ENCODE measurements at regions not wholly inside any gene's neighbourhood (a gene's known extent, or its start where the extent isn't known, plus 50 kb on each side); places are given as distances from the start of the nearest gene placed in this dataset.
A peak's percentile ranks its signal among the peaks of the same experiment; 100 is the strongest.

DNA sequence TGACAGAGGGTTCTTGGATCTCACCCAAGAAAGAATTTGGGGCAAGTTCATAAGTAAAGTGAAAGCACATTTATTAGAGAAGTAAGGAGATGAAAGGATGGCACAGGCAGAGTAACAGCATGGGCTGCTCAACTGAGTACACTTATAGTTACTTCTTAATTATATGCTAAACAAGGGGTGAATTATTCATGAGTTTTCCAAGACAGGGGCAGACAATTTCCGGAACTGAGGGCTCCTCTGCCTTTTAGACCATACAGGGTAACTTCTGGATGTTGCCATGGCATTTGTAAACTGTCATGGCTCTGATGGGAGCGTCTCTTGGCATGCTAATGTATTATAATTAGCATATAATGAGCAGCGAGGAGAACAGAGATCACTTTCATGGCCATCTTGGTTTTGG lies 221.2 kb upstream of the STT3B start:
- ChIA-PET POLR2A (ENCODE audit: unreplicated experiment) (no interaction called here), CTCF (no interaction called here)

DNA sequence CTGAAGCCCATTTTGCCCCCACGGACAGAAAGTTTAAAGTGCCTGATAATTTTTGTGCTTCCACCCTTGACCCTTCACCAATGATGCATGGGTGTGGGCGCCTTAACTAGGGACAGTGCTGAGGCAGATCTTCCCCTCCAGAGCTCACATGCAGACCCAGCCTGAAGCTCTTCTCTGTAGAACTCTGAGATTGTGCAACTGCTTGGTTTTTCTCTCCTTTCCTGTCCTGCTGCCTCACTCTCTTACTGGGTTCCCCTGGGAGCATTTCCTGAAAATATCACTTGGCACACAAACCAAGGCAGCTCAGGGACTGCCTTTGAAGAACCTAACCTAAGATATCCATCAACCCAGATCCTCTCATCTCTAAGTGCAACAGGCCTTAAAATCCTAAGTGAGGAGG lies 220.3 kb upstream of the STT3B start:
- Histone ChIP-seq H3K27ac (no peak overlapping the region), H2AFZ (no peak overlapping the region), H3F3A (ENCODE audit: insufficient read depth, low read depth) (no peaks in the 10 kb centered on the region), H3K27me3 (ENCODE audit: insufficient read depth, low read depth) (no peaks in the 10 kb centered on the region), H3K9me2 (ENCODE audit: insufficient read depth) (no peaks in the 10 kb centered on the region), H3K4me2 (peak overlapping the region; percentile 16; the same call in 1 of the 2 replicates), H3K36me3 (ENCODE audit: low read depth) (no peaks in the 10 kb centered on the region), H3K4me1 (replicated peaks; ENCODE audit: insufficient read depth) (peaks cover 16% of the 10 kb centered on the region), H3K79me2 (ENCODE audit: low read depth) (no peaks in the 10 kb centered on the region), H3K4me3 (no peak overlapping the region), H4K20me1 (ENCODE audit: insufficient read depth) (no peaks in the 10 kb centered on the region), H3K9me3 (ENCODE audit: insufficient read depth, low read depth) (no peaks in the 10 kb centered on the region)
- TF ChIP-seq, protein P1, sequence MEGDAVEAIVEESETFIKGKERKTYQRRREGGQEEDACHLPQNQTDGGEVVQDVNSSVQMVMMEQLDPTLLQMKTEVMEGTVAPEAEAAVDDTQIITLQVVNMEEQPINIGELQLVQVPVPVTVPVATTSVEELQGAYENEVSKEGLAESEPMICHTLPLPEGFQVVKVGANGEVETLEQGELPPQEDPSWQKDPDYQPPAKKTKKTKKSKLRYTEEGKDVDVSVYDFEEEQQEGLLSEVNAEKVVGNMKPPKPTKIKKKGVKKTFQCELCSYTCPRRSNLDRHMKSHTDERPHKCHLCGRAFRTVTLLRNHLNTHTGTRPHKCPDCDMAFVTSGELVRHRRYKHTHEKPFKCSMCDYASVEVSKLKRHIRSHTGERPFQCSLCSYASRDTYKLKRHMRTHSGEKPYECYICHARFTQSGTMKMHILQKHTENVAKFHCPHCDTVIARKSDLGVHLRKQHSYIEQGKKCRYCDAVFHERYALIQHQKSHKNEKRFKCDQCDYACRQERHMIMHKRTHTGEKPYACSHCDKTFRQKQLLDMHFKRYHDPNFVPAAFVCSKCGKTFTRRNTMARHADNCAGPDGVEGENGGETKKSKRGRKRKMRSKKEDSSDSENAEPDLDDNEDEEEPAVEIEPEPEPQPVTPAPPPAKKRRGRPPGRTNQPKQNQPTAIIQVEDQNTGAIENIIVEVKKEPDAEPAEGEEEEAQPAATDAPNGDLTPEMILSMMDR (conservative IDR thresholded peaks at IDR 0.05): no peak
- no peak for TF ChIP-seq EZH2 (IDR thresholded peaks at IDR 0.05; ENCODE audit: low read depth)
- no TSS peak for BruUV-seq (replicated peaks)
- DNase-seq: no peak
- POLR2A ChIA-PET (ENCODE audit: unreplicated experiment): no interaction called here
- intact Hi-C loops (cut with micrococcal nuclease; ENCODE audit: unreplicated experiment): loop anchor here (1.0 to 2.0 kb wide), 5 partner anchors 24 to 220 kb away; partner anchors contain the start of gene STT3B
- CTCF ChIA-PET: no interaction called here

More for the DNA sequence above, 221.2 kb upstream of the STT3B start:
- no peak overlapping the region for H3K4me3 ChIP-seq
- peaks cover 16% of the 10 kb centered on the region for H3K4me1 ChIP-seq (replicated peaks; ENCODE audit: insufficient read depth)
- DNase-seq: no peak
- H4K20me1 ChIP-seq (ENCODE audit: insufficient read depth): no peaks in the 10 kb centered on the region
- no peak overlapping the region for H2AFZ ChIP-seq
- H3K79me2 ChIP-seq (ENCODE audit: low read depth): no peaks in the 10 kb centered on the region
- no peaks in the 10 kb centered on the region for H3K27me3 ChIP-seq (ENCODE audit: insufficient read depth, low read depth)
- TF ChIP-seq, protein P1 (conservative IDR thresholded peaks at IDR 0.05): no peak
- no peak for TF ChIP-seq EZH2 (IDR thresholded peaks at IDR 0.05; ENCODE audit: low read depth)
- no peaks in the 10 kb centered on the region for H3K36me3 ChIP-seq (ENCODE audit: low read depth)
- H3K9me3 ChIP-seq (ENCODE audit: insufficient read depth, low read depth): no peaks in the 10 kb centered on the region
- BruUV-seq (replicated peaks): no TSS peak
- H3K27ac ChIP-seq: no peak overlapping the region
- no peak overlapping the region for H3K4me2 ChIP-seq
- no peaks in the 10 kb centered on the region for H3K9me2 ChIP-seq (ENCODE audit: insufficient read depth)
- H3F3A ChIP-seq (ENCODE audit: insufficient read depth, low read depth): no peaks in the 10 kb centered on the region
- intact Hi-C loops (cut with micrococcal nuclease; ENCODE audit: unreplicated experiment): no loop called here

GRCh38 chr3:31314258-31314657 lies 218.5 kb upstream of the STT3B start:
- CTCF ChIA-PET: no interaction called here
- Histone ChIP-seq H3K9me2 (ENCODE audit: insufficient read depth) (no peaks in the 10 kb centered on the region), H3K4me2 (no peak overlapping the region), H3K9me3 (ENCODE audit: insufficient read depth, low read depth) (no peaks in the 10 kb centered on the region), H2AFZ (no peak overlapping the region), H3F3A (ENCODE audit: insufficient read depth, low read depth) (no peaks in the 10 kb centered on the region), H3K4me1 (replicated peaks; ENCODE audit: insufficient read depth) (peaks cover 16% of the 10 kb centered on the region), H3K27ac (no peak overlapping the region), H4K20me1 (ENCODE audit: insufficient read depth) (no peaks in the 10 kb centered on the region), H3K79me2 (ENCODE audit: low read depth) (no peaks in the 10 kb centered on the region), H3K4me3 (no peak overlapping the region), H3K36me3 (ENCODE audit: low read depth) (no peaks in the 10 kb centered on the region), H3K27me3 (ENCODE audit: insufficient read depth, low read depth) (no peaks in the 10 kb centered on the region)
- no peak for DNase-seq
- intact Hi-C loops (cut with micrococcal nuclease; ENCODE audit: unreplicated experiment): no loop called here
- POLR2A ChIA-PET (ENCODE audit: unreplicated experiment): no interaction called here
- TF ChIP-seq, protein P1 (conservative IDR thresholded peaks at IDR 0.05): no peak
- TF ChIP-seq EZH2 (IDR thresholded peaks at IDR 0.05; ENCODE audit: low read depth): no peak
- BruUV-seq (replicated peaks): no TSS peak
